HG03354 (cell line): ENCODE measurements at regions not wholly inside any gene's neighbourhood (a gene's known extent, or its start where the extent isn't known, plus 50 kb on each side); places are given as distances from the start of the nearest gene placed in this dataset.

Experiments used
- ATAC-seq: cut with Tn5 transposase; IDR thresholded peaks from one replicate; pipeline ENCODE4 v1.9.1; 2021; ENCODE audit warnings: mild to moderate bottlenecking; ENCODE audit not compliant: unreplicated experiment, poor library complexity, severe bottlenecking

- ATAC-seq: no peak
Measured at GRCh38 chr2:19300961-19301360, 57.5 kb downstream of the OSR1 start.

GRCh38 chr2:19299522-19299921, 58.9 kb downstream of the OSR1 start:
- no peak for ATAC-seq

- ATAC-seq: no peak
Measured at GRCh38 chr2:19299032-19299431, 59.4 kb downstream of the OSR1 start.

- no peak for ATAC-seq
Measured at GRCh38 chr2:19297716-19298115, 60.7 kb downstream of the OSR1 start.

- ATAC-seq: no peak
Measured at GRCh38 chr2:19295998-19296502, 62.4 kb downstream of the OSR1 start.

GRCh38 chr2:19292007-19292406, 66.4 kb downstream of the OSR1 start:
- no peak for ATAC-seq

GRCh38 chr2:19288291-19288690, 70.1 kb downstream of the OSR1 start:
- no peak for ATAC-seq

- ATAC-seq: no peak
Measured at GRCh38 chr2:19287324-19287723, 71.1 kb downstream of the OSR1 start.

GRCh38 chr2:19282305-19282704, 76.1 kb downstream of the OSR1 start:
- no peak for ATAC-seq

- ATAC-seq: no peak
Measured at GRCh38 chr2:19274439-19274838, 84.0 kb downstream of the OSR1 start.

GRCh38 chr2:19272941-19273470, 85.4 kb downstream of the OSR1 start:
- ATAC-seq: no peak

- ATAC-seq: no peak
Measured at GRCh38 chr2:19272039-19272438, 86.4 kb downstream of the OSR1 start.

- ATAC-seq: no peak
Measured at GRCh38 chr2:19264852-19265251, 93.6 kb downstream of the OSR1 start.

- ATAC-seq: no peak
Measured at GRCh38 chr2:19262150-19262549, 96.3 kb downstream of the OSR1 start.

- no peak for ATAC-seq
Measured at GRCh38 chr2:19261061-19261460, 97.4 kb downstream of the OSR1 start.

GRCh38 chr2:19256121-19256601, 102.3 kb downstream of the OSR1 start:
- no peak for ATAC-seq

GRCh38 chr2:19255481-19255880, 102.9 kb downstream of the OSR1 start:
- ATAC-seq: no peak

- no peak for ATAC-seq
Measured at GRCh38 chr2:19251554-19251953, 106.9 kb downstream of the OSR1 start.

GRCh38 chr2:19250906-19251305, 107.5 kb downstream of the OSR1 start:
- no peak for ATAC-seq

- no peak for ATAC-seq
Measured at GRCh38 chr2:19247186-19247585, 111.2 kb downstream of the OSR1 start.

GRCh38 chr2:19246496-19246895, 111.9 kb downstream of the OSR1 start:
- ATAC-seq: no peak
